ENCODE measurements at regions not wholly inside any gene's neighbourhood (a gene's known extent, or its start where the extent isn't known, plus 50 kb on each side); places are given as distances from the start of the nearest gene placed in this dataset.

GRCh38 chr6:65938000-65938399 is 231.0 kb upstream of the EYS start:
- Histone ChIP-seq H2AFZ (ENCODE audit: low read depth, low read length) (no peak overlapping the region), H3K4me1 (ENCODE audit: insufficient read depth, low read length) (no peaks in the 10 kb centered on the region)

GRCh38 chr6:65935412-65935811 is 228.4 kb upstream of the EYS start:
- H3K4me1 ChIP-seq (ENCODE audit: insufficient read depth, low read length): no peaks in the 10 kb centered on the region

More at GRCh38 chr6:65938000-65938399, 231.0 kb upstream of the EYS start:
- Histone ChIP-seq H3K4me3 (ENCODE audit: low read length) (no peak overlapping the region), H3K9me3 (ENCODE audit: low read length) (no peaks in the 10 kb centered on the region), H3K36me3 (ENCODE audit: insufficient read depth, low read length) (no peaks in the 10 kb centered on the region), H3K27me3 (ENCODE audit: insufficient read depth, low read length) (no peaks in the 10 kb centered on the region)

DNA sequence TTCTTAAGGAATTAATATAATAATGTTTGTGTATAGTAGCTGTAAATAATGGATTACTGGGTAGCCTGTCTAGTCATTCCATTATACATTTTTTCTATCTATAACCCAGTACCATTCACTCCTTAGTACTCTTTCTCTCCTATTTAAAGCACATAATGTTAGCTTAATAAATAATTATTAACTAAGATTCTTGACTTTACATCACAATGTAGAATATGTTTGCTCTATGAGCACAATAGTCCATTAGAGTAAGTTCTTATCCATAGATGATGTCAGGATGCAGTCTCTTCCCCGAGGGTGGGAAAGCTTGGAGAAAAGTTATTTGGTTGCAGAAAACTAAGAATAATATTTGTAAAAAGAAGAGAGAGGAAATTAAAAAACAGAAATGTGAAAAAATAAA is 226.4 kb upstream of the EYS start:
- H3K36me3 ChIP-seq (ENCODE audit: insufficient read depth, low read length): no peaks in the 10 kb centered on the region
- H3K4me3 ChIP-seq (ENCODE audit: low read length): no peak overlapping the region
- no peaks in the 10 kb centered on the region for H3K4me1 ChIP-seq (ENCODE audit: insufficient read depth, low read length)
- no peaks in the 10 kb centered on the region for H3K27me3 ChIP-seq (ENCODE audit: insufficient read depth, low read length)
- H3K9me3 ChIP-seq (ENCODE audit: low read length): no peaks in the 10 kb centered on the region
- no peak overlapping the region for H2AFZ ChIP-seq (ENCODE audit: low read depth, low read length)

More at GRCh38 chr6:65935412-65935811, 228.4 kb upstream of the EYS start:
- Histone ChIP-seq H3K4me3 (ENCODE audit: low read length) (no peak overlapping the region), H3K36me3 (ENCODE audit: insufficient read depth, low read length) (no peaks in the 10 kb centered on the region), H2AFZ (ENCODE audit: low read depth, low read length) (no peak overlapping the region), H3K9me3 (ENCODE audit: low read length) (no peaks in the 10 kb centered on the region), H3K27me3 (ENCODE audit: insufficient read depth, low read length) (no peaks in the 10 kb centered on the region)

DNA sequence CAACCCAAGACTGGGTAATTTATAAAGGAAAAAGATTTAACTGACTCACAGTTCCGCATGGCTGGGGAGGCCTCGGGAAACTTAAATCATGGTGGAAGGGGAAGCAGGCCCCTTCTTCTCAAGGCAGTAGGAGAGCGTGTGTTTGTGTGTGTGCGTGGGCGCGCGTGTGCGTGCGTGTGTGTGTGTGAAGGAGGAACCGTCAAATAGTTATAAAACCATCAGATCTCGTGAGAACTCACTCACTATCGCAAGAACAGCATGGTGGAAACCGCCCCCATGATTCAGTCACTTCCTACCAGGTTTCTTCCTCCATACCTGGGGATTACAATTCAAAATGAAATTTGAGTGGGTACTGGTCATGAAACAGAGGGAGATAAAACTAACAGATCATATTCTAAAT is 220.1 kb upstream of the EYS start:
- Histone ChIP-seq H3K4me1 (ENCODE audit: insufficient read depth, low read length) (no peaks in the 10 kb centered on the region), H3K4me3 (ENCODE audit: low read length) (no peak overlapping the region), H3K36me3 (ENCODE audit: insufficient read depth, low read length) (no peaks in the 10 kb centered on the region), H3K9me3 (ENCODE audit: low read length) (no peaks in the 10 kb centered on the region), H3K27me3 (ENCODE audit: insufficient read depth, low read length) (no peaks in the 10 kb centered on the region), H2AFZ (ENCODE audit: low read depth, low read length) (no peak overlapping the region)

DNA sequence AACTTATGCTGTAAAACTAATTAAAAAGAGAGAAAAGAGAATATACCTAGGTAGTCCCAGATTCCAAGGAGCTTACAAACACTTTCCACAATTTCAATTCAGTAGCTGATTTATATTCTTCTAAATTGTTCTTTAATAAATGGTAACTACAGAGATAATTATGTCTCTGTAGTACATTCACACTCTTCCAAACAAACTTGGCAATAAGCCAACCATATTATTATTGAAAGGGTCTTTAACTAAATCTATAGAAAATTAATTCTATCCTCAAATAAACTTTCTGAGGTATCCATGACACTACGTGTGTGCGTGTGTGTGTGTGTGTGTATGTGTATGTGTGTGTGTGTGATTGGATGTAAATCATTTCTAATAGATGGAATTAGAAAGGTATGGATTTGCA is 217.4 kb upstream of the EYS start:
- H3K4me3 ChIP-seq (ENCODE audit: low read length): no peak overlapping the region
- H3K36me3 ChIP-seq (ENCODE audit: insufficient read depth, low read length): no peaks in the 10 kb centered on the region
- no peaks in the 10 kb centered on the region for H3K9me3 ChIP-seq (ENCODE audit: low read length)
- no peaks in the 10 kb centered on the region for H3K27me3 ChIP-seq (ENCODE audit: insufficient read depth, low read length)
- no peaks in the 10 kb centered on the region for H3K4me1 ChIP-seq (ENCODE audit: insufficient read depth, low read length)
- no peak overlapping the region for H2AFZ ChIP-seq (ENCODE audit: low read depth, low read length)

DNA sequence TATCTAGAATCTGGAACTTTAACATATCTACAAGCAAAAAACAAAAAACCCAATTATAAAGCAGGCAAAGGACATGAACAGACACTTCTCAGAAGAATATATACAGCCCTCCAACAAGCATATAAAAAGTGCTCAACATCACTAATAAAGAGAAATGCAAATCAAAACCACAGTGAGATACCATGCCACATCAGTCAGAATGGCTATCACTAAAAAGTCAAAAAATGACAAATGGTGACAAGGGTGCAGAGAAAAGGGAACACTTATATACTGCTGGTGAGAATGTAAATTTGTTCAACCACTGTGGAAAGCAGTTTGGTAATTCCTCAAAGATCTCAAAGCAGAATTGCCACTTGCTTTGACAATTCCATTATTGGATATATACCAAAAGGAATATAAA is 215.0 kb upstream of the EYS start:
- H3K36me3 ChIP-seq (ENCODE audit: insufficient read depth, low read length): no peaks in the 10 kb centered on the region
- H3K9me3 ChIP-seq (ENCODE audit: low read length): no peaks in the 10 kb centered on the region
- H3K4me3 ChIP-seq (ENCODE audit: low read length): no peak overlapping the region
- no peaks in the 10 kb centered on the region for H3K4me1 ChIP-seq (ENCODE audit: insufficient read depth, low read length)
- H2AFZ ChIP-seq (ENCODE audit: low read depth, low read length): no peak overlapping the region
- no peaks in the 10 kb centered on the region for H3K27me3 ChIP-seq (ENCODE audit: insufficient read depth, low read length)

GRCh38 chr6:65908065-65908464 is 201.0 kb upstream of the EYS start:
- Histone ChIP-seq H2AFZ (ENCODE audit: low read depth, low read length) (no peak overlapping the region), H3K9me3 (ENCODE audit: low read length) (no peaks in the 10 kb centered on the region), H3K27me3 (ENCODE audit: insufficient read depth, low read length) (no peaks in the 10 kb centered on the region)

DNA sequence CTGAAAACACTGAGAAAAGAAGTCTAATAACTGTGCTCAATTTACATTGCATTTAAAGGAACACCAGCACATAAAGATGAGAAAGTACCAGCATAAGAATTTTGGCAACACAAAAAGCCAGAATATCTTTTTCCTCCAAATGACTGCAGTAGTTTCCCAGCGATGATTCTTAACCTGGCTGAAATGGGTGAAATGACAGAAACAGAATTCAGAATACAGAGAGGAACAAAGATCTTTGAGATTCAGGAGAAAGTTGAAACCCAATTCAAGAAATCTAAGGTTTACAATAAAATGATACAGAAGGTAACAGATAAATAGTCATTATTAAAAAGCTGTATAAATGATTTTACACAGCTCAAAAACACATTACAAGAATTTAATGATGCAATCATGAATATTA is 197.0 kb upstream of the EYS start:
- Histone ChIP-seq H3K4me3 (ENCODE audit: low read length) (no peak overlapping the region), H3K36me3 (ENCODE audit: insufficient read depth, low read length) (no peaks in the 10 kb centered on the region), H3K9me3 (ENCODE audit: low read length) (no peaks in the 10 kb centered on the region), H3K27me3 (ENCODE audit: insufficient read depth, low read length) (no peaks in the 10 kb centered on the region), H3K4me1 (ENCODE audit: insufficient read depth, low read length) (no peaks in the 10 kb centered on the region), H2AFZ (ENCODE audit: low read depth, low read length) (no peak overlapping the region)

More at GRCh38 chr6:65908065-65908464, 201.0 kb upstream of the EYS start:
- Histone ChIP-seq H3K36me3 (ENCODE audit: insufficient read depth, low read length) (no peaks in the 10 kb centered on the region), H3K4me3 (ENCODE audit: low read length) (no peak overlapping the region), H3K4me1 (ENCODE audit: insufficient read depth, low read length) (no peaks in the 10 kb centered on the region)

- no peaks in the 10 kb centered on the region for H3K4me1 ChIP-seq (ENCODE audit: insufficient read depth, low read length)
- no peak overlapping the region for H3K4me3 ChIP-seq (ENCODE audit: low read length)
- no peak overlapping the region for H2AFZ ChIP-seq (ENCODE audit: low read depth, low read length)
- no peaks in the 10 kb centered on the region for H3K27me3 ChIP-seq (ENCODE audit: insufficient read depth, low read length)
- no peaks in the 10 kb centered on the region for H3K36me3 ChIP-seq (ENCODE audit: insufficient read depth, low read length)
- H3K9me3 ChIP-seq (ENCODE audit: low read length): peaks cover 2% of the 10 kb centered on the region
Observed at GRCh38 chr6:65900928-65901327, 193.9 kb upstream of the EYS start.

DNA sequence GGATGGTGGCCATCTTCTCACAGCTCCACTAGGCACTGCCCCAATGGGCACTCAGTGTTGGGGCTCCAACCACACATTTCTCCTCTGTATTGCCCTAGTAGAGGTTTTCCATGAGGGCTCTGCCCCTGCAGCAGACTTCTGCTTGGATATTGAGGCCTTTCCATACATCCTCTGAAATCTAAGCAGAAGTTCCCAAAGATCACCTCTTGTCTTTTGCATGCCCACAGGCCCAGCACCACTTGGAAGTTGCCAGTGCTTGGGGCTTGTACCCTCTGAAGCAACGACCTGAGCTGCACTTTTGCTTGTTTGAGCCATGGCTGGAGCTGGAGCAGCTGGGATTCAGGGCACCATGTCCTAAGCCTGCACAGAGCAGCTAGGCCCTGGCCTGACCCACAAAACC is 189.1 kb upstream of the EYS start:
- no peak overlapping the region for H3K4me3 ChIP-seq (ENCODE audit: low read length)
- no peaks in the 10 kb centered on the region for H3K4me1 ChIP-seq (ENCODE audit: insufficient read depth, low read length)
- H3K9me3 ChIP-seq (ENCODE audit: low read length): peaks cover 2% of the 10 kb centered on the region
- no peaks in the 10 kb centered on the region for H3K27me3 ChIP-seq (ENCODE audit: insufficient read depth, low read length)
- H2AFZ ChIP-seq (ENCODE audit: low read depth, low read length): no peak overlapping the region
- H3K36me3 ChIP-seq (ENCODE audit: insufficient read depth, low read length): no peaks in the 10 kb centered on the region

DNA sequence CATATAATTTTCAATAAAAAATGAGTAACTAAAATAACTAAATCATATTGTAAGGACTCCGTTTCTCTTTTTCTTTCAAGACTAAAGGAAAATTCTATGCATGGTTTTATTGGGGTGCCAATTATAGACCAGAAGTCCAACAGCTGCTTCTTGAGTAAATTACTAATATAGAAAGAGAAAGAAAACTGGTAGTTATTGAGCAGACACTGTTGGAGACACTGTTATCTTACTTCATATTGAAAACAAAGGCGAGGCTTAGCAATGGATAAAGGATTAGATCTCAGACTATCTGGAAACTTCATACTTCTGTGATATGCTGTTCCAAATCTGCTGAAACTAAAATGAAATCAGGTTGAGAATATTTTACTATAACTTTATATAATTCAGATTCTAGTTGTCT is 169.6 kb upstream of the EYS start:
- H2AFZ ChIP-seq (ENCODE audit: low read depth, low read length): no peak overlapping the region
- H3K4me3 ChIP-seq (ENCODE audit: low read length): no peak overlapping the region
- H3K27me3 ChIP-seq (ENCODE audit: insufficient read depth, low read length): no peaks in the 10 kb centered on the region
- H3K4me1 ChIP-seq (ENCODE audit: insufficient read depth, low read length): peaks cover 5% of the 10 kb centered on the region
- no peaks in the 10 kb centered on the region for H3K9me3 ChIP-seq (ENCODE audit: low read length)
- H3K36me3 ChIP-seq (ENCODE audit: insufficient read depth, low read length): no peaks in the 10 kb centered on the region

DNA sequence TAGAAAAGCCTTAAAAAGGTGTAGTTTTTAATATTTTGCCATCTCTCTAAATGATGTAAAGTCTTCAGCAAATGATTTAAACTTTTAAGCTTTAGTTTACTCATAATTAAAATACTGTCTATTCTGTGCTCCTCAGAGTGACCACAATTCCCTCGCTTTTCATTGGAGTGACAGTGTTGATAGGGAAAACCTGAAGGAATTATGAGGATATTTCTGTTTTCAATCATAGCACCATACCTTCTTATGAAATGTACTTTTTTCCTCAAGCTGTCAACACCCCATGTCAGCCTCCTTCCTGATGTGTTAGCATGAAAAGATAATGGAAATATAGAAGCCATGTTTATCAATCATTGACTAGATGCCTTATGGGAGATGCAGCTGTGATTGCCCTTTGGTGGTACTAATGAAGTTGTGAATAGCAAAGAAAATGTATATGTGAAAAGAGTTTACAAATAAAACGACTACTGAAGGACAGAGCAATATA is 145.4 kb upstream of the EYS start:
- H3K27me3 ChIP-seq (ENCODE audit: insufficient read depth, low read length): no peaks in the 10 kb centered on the region
- H3K36me3 ChIP-seq (ENCODE audit: insufficient read depth, low read length): no peaks in the 10 kb centered on the region
- no peak overlapping the region for H3K4me3 ChIP-seq (ENCODE audit: low read length)
- H3K9me3 ChIP-seq (ENCODE audit: low read length): no peaks in the 10 kb centered on the region
- no peak overlapping the region for H2AFZ ChIP-seq (ENCODE audit: low read depth, low read length)
- H3K4me1 ChIP-seq (ENCODE audit: insufficient read depth, low read length): no peaks in the 10 kb centered on the region

- no peaks in the 10 kb centered on the region for H3K4me1 ChIP-seq (ENCODE audit: insufficient read depth, low read length)
- no peak overlapping the region for H3K4me3 ChIP-seq (ENCODE audit: low read length)
- no peaks in the 10 kb centered on the region for H3K27me3 ChIP-seq (ENCODE audit: insufficient read depth, low read length)
- H2AFZ ChIP-seq (ENCODE audit: low read depth, low read length): no peak overlapping the region
- no peaks in the 10 kb centered on the region for H3K36me3 ChIP-seq (ENCODE audit: insufficient read depth, low read length)
- no peaks in the 10 kb centered on the region for H3K9me3 ChIP-seq (ENCODE audit: low read length)
Observed at GRCh38 chr6:65830151-65830550, 123.1 kb upstream of the EYS start.

DNA sequence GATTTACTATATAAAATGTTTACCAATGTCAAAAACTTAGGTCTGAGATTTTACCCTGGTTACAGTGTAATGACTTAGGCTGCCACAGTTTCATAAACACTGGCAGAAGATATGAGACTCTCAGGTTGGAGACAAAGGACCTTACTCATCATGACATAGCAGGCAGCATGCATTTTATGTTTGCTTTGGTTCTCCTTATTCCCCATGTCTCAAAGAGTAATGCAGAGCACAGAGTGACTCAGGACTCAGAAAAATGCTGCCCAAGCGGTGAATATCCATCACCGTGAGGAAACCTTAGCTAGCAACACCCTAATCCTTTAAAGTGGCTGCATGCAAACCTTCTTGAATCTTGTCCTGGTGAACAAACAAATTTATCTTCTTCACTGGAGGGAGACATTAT is 112.1 kb upstream of the EYS start:
- no peaks in the 10 kb centered on the region for H3K9me3 ChIP-seq (ENCODE audit: low read length)
- no peaks in the 10 kb centered on the region for H3K27me3 ChIP-seq (ENCODE audit: insufficient read depth, low read length)
- H2AFZ ChIP-seq (ENCODE audit: low read depth, low read length): no peak overlapping the region
- no peaks in the 10 kb centered on the region for H3K36me3 ChIP-seq (ENCODE audit: insufficient read depth, low read length)
- H3K4me3 ChIP-seq (ENCODE audit: low read length): no peak overlapping the region
- H3K4me1 ChIP-seq (ENCODE audit: insufficient read depth, low read length): no peaks in the 10 kb centered on the region
